NCI-H1930 (cell line): ENCODE measurements at regions not wholly inside any gene's neighbourhood (a gene's known extent, or its start where the extent isn't known, plus 50 kb on each side); places are given as distances from the start of the nearest gene placed in this dataset.
"Not testable (repeated sequence)": the region's sequence is repeated elsewhere in the genome, so short reads cannot be mapped to it uniquely, and the experiment has no call there.

Experiments used
- DNase-seq, 2 experiments: peaks; one replicate each; lab custom pipeline; 2025; lab: John Stamatoyannopoulos, UW

DNA sequence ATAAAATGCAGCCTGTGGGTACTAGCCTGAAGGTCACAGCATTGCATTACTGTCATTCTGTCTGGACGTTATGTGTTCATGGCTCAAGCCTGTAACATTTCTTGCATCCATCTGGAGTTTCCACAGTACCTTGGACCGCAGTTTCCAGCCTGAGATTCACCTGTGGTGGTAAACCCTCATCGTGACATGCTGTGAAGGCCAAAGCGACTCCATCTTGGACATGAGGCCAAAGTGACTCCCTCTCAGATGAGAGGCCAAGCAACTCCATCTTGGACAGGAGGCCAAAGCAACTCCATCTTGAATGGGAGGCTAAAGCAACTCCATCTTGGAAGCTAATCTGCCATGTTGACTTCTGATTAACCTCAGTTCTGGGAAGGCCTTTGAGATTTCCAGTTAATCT, 257.7 kb upstream of the MYT1L start:
- no peak for DNase-seq

DNA sequence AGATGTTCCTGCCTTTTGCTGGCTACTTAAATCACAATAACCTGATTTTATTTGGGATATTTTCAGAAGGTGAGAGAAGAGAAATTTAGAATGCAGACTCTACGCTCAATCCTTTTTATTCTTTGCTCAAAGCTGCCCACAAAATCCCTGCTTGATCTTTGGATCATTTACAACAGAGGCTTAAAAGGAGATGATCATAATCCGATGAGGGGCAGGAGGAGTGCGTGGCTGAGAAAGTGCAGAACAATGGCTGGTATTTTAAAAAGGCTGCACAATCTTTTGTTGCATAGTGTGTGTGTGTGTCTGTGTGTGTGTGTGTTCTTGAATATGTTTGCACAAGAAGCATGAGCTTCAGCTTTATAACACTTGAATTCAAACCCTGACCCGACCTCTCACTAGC, 256.3 kb upstream of the MYT1L start:
- DNase-seq, result no peak

DNA sequence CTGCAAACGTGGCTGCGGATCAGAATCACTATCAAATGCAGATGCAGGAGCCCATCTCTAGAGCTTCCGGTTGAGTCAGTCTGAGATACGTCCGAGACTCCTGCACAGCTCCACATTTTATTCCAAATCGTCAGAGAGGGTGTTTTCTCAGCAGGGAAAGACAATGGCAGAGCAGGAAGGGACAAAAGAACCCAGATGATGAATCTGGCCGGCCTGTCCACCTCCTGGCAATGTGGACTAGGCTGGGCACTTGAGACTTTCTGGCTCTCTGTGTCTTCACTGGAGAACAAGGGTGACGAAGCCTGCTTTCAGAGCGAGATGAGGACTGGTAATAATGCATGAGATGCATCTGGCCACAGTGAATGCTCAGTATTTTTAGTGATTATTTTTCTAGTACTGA, 255.9 kb upstream of the MYT1L start:
- DNase-seq, result no peak

DNA sequence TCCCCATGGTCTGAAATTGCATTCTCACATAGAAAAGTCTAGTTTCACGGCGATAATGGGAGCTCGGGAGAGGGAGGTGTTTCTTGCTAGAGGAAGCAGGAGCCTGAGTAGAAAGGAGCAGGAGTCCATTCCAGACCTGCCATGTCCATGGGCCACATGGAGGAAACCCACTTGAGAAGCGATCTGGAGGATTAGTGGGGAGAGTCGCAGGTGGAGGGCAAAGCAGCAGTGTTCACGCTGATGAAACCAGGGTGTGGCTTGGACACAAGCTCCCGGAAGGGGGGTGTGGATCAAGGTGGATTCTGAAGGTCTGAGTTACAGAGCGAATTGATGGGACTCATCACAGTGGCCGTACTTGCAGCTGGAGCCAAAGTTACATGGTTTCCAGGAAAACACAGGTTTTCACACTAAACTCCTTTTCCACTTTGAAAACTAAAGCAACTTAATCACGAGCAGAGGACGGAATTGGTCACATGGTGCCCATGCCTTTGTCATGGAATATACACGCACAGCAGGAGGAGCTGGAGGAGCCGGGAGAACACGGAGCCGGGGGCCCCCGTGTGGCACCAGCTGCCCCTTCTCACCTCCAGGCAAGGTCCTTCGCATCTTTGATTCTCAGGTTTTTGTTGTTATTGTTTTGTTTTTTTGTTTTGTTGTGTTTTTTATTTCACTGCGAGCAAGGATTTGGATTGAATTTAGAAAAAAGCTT, 255.1 kb upstream of the MYT1L start:
- DNase-seq, result no peak

DNA sequence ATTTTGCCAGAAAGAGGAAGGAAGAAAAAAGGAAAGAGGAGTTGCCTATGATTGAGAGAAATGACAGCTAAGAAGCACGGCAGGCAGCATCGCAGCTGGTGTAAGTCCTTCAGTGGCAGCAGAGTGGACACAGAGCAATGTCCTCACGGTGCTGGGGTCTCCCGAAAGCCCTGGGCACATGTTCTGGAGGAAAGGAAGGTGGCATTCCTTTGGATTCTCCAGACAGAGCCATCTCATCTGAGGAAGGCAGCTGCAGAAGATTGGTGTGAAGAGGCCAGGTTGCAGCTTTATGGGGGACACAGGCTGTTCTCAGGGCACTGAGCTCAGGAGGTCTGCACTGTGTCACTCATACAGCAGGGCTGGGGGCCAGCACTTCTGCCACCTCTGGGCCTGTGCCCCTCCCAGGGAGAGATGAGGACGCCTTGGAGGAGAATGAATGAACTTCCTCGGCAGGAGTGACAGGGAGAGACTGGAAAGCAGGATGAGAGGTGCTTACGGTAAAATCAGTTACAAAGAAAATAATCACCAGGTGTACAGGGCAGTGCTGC, 252.0 kb upstream of the MYT1L start:
- DNase-seq, result no peak

DNA sequence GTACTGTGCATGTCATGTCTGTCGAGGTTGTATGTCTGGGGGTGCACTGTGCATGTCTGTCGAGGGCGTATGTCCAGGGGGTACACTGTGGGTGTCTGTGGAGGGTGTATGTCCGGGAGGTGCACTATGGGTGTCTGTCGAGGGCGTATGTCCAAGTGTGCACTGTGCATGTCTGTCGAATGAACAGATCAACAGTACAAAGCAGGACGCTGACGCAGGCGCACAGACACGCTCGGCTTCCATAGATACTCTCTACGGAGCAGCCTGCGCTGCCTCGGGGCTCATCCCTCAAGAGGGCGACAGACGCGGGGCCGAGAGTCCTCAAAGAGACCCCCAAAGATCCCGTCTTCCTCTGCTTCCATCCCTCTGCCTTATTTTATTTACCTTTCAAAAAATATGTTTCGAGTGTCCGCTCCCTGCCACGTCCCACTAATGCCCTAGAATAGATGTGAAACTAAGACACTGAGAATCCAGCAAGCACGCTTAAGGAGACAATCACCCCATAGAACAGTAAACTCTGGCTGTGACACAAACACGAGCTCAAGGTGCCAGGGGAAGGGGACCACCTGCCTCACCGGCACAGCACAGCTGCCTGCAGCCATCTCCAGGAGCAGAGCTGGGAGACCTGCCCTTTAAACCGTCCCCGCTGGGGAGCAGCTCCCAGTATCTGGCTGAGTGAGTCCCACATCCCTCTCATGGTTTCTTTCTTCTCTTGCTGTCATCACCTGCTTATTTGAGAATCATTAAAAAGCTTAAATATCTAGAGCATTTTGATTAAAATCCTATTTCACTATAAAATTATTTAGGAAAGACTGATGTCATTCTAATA, 250.5 kb upstream of the MYT1L start:
- no peak for DNase-seq

DNA sequence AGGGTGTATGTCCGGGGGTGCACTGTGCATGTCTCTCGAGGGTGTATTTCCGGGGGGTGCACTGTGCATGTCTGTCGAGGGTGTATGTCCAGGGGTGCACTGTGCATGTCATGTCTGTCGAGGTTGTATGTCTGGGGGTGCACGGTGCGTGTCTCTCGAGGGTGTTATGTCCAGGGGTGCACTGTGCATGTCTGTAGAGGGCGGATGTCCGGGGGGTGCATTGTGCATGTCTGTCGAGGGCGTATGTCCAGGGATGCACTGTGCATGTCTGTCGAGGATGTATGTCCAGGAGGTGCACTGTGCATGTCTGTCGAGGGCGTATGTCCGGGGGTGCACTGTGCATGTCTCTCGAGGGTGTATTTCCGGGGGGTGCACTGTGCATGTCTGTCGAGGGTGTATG, 249.8 kb upstream of the MYT1L start:
- DNase-seq, result not testable (repeated sequence)

DNA sequence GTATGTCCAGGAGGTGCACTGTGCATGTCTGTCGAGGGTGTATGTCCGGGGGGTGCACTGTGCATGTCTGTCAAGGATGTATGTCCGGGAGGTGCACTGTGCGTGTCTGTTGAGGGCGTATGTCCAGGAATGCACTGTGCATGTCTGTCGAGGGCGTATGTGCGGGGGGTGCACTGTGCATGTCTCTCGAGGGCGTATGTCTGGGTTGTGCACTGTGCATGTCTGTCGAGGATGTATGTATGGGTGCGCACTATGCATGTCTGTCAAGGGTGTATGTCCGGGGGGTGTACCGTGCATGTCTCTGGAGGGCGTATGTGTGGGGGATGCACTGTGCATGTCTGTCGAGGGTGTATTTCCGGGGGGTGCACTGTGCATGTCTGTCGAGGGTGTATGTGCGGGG, 249.3 kb upstream of the MYT1L start:
- no peak for DNase-seq

DNA sequence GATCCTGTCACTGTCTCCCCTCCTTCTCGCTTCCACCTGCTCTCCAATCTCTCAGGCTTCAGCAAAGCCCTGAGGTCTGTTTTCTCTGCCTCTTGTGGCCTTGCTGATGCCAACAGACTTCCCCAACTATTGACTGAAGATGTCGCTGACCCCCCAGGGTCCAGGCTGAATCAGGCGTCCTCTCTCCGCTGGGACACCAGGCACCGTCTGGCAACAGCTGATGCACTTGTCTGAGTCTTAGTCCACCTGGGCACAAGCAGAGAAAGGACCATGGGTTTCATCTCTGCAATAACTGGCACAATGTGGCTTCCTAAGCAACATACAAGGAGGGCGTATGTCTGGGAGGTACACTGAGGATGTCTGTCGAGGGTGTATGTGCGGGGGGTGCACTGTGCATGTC, 248.7 kb upstream of the MYT1L start:
- no peak for DNase-seq

DNA sequence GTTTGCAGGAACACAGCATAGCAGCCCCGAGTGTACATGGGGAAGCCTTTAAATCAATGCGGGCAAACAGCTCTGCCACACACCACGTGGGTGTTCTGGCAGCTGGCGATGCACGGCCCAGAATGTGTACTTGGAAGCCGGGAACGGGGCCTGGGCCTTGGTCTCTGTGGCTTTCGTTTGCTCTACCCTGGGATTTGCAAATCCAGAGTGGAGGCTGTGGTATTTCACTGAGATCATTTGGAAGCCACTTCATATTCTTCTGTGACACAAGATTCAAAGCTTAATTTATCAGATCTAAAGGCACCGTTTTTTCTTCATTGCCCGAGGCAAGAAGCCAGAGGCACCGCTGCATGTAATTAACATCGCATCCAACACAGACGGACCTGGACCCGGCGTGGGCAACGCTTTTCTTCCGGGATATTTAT, 246.3 kb upstream of the MYT1L start:
- no peak for DNase-seq

DNA sequence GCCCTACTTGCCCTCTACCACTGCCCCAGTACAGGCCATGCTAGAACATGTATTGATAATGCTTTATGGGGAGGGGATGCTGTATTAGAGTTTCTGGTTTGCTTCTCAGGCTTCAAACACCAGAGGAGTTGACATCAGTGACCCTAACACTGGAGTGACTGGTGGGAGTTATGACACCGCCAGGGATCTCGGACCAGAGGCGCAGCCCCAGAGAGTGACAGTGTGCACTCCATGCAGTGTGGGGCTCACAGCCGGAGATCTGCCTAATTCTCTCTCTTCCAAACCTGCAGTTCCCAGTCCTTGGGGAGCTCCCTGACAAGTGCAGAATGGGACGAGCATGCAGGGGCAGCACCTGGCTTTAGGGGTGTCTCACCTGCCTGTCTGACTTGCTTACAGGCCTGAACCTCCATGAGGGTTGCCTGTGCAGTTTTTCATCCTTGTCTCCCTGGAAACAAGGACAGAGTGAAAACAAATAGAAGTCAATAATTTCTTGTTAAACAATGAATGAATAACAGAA, 244.9 kb upstream of the MYT1L start:
- DNase-seq, result no peak

DNA sequence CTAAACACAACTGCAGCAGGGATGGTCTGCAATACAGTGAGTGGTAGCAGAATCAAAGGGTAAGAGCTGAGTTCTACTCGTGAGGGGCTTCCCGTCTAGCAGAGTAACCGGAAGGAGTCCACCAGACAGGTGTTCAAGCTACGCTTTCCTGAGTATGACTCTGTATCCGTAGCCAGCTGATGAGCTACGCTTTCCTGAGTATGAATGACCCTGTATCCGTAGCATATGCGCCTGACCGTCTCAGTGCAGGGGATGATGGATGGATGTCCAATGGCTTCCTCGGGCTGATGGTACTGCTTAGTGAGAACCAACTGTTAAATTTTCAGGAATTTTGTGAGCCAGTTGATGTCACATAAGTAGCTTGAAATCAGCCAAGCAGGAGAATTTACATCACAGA, 244.1 kb upstream of the MYT1L start:
- no peak for DNase-seq

DNA sequence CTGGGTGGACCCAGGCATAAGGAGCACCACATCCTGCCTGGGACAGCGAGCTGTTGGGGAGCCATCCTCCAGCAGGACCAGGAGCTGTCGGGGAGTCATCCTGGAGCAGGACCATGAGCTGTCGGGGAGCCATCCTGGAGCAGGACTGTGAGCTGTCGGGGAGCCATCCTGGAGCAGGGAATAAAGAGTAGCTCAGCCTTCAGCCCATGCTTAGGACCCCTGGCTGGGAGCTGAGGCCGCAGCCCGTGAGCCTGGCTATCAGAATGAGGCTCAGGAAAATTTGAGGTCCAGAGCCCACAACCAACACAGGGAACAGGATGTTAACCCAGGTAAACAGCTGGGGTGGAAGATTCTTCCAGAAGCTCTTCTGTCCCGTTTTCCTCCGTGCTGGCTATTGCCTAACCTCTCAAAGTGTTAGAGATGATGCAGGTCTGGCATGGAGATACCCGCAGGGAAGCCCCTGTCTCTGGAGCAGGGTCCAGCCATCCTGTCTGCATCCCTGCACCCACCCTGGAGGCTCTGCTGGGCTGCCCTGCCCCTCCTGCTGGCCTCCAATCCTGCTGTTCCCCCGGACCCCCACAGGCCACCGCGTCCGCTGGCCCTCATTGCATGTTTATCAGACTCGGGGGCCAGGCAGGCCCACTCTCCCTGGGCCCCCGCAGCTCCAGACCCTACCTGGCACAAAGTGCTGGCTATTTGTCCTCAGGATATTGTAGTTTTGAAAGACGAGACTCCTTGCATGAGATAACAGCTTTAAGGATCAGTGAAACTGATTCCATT, 243.5 kb upstream of the MYT1L start:
- DNase-seq, result no peak

DNA sequence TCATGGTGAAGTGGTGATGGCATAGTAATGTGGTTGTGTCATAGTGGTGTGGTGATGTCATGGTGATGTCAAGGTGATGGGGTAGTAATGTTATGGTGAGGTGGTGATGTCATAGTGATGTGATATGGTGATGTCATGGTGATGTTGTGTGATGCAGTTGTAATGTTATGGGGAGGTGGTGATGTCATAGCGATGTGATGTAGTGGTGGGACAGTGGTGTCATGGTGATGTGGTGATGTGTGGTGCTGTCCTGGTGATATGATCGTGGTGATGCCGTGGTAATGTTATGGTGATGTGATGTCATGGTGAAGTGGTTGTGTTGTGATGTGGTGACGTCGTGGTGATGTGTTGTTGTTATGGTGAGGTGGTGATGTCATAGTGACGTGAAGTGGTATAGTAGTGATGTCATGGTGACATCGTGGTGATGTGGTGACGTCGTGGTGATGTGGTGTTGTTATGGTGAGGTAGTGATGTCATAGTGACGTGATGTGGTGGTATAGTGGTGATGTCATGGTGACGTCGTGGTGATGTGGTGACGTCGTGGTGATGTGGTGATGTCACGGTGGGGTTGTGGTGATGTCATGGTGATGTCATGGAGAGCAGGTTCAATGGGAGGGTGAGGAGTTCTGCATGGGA, 242.7 kb upstream of the MYT1L start:
- DNase-seq, result no peak

DNA sequence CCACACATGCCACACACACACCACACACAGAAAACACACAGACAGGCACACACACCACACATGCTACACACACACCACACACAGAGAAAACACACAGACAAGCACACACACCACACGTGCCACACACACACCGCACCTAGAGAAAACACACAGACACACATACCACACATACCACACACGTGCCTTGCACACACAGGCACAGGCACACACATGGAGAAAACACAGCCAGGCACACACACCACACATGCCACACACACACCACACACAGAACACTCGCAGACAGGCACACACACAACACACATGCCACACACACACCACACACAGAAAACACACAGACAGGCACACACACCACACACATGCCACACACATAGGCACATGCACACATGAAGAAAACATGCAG, 242.1 kb upstream of the MYT1L start:
- no peak for DNase-seq

DNA sequence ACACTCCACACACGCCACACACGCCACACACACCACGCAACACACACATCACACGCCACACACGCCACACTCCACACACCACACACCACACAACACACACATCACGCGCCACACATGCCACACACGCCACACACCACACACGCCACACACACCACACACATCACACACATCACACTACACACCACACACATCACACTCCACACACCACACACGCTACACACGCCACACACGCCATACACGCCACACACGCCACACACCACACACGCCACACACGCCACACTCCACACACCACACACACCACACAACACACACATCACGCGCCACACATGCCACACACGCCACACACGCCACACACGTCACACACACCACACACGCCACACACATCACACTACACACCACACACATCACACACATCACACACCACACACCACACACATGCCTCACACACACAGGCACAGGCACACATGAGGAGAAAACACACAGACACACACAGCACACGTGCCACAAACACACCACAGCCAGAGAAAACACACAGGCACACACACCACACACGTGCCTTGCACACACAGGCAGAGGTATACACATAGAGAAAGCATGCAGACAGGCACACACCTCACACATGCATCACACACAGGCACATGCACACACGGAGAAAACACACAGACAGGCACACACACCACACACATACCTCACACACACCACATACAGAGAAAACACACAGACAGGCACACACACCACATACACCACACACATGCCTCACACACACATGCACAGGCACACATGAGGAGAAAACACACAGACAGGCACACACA, 241.5 kb upstream of the MYT1L start:
- DNase-seq, result no peak

DNA sequence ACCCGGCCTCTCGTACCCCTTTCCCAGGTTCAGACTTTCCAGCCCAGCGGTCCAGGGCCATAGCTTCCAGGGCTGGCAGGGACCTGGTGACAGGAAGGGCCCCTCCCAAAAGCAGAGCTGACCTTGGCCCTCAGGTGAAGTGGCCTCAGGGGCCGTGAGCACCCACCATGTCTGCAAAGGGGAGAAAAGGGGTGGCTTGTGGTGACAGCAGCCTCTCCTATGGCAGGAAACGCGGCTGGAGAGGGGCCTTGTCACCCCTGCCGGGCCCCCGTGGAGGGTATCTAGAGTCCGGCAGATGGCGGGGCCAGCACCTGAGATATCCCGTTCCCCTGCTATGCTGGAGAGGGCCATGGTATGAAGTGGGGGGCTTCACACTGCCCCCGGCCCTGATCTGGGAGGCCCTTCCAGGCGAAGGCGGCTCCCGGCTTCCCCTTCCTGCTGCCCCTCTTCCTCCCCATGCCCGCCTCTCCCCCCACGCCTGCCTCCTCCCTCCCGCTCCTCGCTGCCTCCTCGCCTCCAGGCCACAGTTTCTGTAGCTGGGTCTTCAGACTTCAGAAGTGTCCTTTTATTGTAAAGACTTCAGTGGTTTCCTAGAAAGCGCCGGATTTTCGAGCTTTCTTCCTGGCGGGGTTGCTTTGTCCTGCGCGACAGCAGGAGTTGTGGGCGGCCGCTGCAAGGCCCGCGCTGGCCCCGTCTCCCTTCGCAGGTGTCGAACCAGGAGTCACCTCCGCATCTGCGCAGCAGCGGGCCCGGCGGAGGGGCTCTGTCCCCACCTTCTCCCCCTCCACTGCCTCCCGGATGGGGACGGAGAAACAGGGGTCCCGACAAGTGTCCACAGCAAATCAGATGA, 240.5 kb upstream of the MYT1L start:
- DNase-seq, result no peak

DNA sequence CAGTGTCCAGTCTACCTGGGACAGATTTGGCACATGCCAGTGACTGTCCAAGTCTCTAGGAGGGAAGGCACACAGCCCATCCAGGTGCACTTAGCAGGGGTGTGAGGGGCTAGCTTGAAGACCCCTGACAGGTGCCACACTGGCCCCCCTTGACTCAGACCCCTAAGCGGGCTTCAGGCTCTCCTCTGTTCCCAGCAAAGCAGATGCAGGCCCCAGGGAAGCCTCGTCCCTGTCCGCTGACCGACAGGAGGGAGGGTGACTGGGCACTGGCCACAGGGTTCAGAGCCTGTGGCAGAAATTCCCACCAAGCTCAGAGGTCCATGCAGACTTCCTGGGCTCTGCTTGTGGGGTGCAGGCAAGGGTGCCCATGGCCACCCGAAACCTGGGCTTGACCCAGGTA, 239.8 kb upstream of the MYT1L start:
- DNase-seq, result no peak

DNA sequence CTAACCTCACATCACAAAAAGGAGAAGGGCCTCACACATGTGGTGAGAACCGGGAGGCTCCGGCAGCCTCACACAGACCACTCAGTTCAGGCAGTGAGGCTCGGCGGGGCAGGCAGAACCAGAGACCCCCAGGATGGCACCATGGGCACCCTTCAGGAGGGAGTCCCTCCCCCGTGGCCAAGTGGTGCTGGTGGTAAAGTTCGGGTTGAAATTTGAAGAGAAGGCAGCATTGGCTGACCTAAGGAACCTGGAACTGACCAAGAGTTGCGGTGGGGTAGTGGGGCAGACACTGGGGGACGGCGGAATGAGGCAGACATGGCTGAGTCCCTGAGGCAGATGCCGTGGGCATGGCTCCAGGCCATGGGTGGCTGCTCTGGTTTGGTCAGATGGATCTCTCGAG, 239.3 kb upstream of the MYT1L start:
- no peak for DNase-seq

DNA sequence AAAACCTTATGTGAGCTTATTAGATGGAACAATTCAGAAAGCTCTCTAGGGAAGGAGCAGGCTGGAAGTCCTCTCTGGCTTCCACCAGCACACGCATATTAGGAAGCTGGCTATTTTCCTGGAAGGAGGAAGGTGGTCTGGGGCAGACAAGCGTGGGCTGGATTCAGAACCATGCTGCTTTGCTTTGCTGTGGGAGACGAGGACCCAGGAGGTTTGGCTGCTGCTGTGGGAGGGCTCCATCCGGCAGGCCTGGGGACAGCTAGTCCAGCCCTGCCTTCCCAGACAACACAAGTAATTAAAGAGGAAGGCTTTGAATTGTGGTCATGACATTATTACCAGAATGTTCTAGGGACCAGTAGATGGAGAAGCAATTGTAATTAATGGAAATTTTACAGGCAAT, 238.8 kb upstream of the MYT1L start:
- DNase-seq, result no peak
